GM18868 (cell line): ENCODE measurements at regions not wholly inside any gene's neighbourhood (a gene's known extent, or its start where the extent isn't known, plus 50 kb on each side); places are given as distances from the start of the nearest gene placed in this dataset.
"Not testable (repeated sequence)": the region's sequence is repeated elsewhere in the genome, so short reads cannot be mapped to it uniquely, and the experiment has no call there.

ENCODE experiments used
- ATAC-seq: cut with Tn5 transposase; IDR thresholded peaks from one replicate; pipeline ENCODE4 v1.9.1; 2021; ENCODE audit warnings: mild to moderate bottlenecking, moderate library complexity; ENCODE audit not compliant: unreplicated experiment

DNA sequence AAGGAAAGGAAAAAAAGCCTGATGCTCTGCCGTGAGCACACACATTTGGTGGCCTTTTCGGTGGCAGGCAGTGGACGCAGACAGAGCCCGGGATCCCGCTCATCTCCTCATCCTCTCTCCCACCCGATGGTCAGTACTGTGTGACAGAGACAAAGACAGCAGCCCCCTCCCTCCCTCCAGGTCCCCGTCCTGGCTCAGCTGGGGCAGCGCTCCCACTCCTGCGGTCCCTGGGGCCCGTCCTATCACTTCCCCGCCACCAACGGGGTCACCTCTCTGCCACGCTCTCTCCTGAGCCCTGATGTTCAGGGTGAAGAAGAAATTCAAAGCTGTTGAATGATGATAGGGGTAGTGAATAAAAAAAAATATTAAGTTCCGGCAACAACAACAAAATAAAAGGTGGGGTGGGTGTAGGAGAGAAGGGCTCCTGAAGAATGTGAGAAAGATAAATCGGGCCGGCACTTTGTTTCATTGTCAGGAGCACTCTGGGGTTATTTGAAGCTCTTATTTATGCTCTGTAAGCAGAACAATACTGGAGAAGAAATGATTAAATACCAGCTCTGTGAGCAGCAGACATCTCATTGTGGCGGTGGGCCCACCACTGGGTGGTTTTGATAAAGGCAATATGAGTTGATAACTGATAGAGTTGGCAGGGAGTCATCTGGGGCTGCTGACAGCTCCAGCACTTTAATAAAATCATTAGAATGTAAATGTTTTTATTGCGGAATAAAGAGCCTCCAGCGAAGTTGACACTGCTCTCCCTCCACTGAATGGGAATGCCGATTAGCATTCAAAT lies 417.7 kb downstream of the IRX1 start:
- no peak for ATAC-seq

DNA sequence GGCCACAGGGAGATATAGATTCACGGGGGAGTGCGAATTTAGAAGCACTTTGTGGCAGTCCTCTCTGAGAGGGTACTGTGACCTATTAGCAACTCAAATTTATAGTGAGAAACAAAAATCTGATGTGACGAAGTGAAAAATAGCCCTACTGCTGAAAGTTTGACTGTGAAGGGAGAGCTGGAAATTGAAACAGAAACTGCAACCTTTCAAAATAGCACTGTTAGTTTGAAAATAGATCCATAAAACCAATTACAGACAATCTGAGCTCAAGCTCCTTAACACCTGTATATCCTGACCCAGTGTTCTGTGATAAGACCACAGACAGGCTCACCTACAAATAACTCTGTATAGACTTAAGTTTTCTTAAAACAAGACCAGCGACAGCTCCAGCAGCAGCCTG lies 420.1 kb downstream of the IRX1 start:
- no peak for ATAC-seq

DNA sequence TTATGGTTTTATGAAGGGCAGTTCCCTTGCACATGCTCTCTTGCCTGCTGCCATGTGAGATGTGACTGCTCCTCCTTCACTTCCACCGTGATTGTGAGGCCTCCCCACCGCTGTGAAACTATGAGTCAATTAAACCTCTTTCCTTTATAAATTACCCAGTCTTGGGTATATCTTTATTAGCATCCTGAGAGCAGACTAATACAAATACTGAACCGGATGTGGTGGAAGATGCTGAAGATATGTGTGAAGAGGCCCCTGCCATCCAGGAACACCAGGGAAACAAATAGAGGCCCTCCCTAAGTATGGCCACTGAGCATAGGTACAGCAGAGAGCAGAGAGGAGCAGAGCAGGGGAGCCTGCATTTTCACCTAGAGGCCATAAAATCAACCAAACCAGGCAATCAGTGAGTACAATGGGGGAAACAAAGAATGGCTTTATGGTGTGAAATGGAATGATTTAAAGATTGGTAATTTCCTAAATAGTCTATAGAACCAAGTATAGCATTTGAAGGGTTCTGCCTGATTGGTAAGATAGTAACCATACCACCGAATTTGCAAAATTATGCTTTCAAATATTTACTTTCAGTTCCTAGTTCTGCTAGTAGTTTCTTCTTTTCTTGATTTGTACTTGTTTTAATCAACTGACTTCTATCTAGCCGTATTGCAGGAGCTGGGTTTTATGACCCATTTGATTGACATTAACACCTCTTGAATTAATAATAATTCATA lies 421.6 kb downstream of the IRX1 start:
- ATAC-seq: no peak

DNA sequence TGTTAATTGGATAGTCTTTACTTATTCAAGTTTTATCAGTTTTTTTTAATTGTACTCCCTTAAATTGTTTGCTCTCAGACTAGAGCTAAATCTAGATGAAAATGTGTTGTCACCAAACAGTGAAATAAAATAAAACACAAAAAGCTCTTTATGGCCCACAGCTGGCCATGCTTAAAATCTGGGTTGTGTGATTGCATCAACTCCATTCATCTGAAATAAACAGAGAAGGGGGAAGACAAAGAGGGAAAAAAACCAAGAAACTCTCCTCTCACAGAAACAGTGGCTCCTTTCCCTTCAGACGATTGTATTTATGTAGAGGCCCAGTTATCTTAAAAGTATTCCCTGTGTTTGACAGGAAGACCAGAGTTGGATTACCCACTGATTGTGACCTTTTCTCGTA lies 422.4 kb downstream of the IRX1 start:
- no peak for ATAC-seq

DNA sequence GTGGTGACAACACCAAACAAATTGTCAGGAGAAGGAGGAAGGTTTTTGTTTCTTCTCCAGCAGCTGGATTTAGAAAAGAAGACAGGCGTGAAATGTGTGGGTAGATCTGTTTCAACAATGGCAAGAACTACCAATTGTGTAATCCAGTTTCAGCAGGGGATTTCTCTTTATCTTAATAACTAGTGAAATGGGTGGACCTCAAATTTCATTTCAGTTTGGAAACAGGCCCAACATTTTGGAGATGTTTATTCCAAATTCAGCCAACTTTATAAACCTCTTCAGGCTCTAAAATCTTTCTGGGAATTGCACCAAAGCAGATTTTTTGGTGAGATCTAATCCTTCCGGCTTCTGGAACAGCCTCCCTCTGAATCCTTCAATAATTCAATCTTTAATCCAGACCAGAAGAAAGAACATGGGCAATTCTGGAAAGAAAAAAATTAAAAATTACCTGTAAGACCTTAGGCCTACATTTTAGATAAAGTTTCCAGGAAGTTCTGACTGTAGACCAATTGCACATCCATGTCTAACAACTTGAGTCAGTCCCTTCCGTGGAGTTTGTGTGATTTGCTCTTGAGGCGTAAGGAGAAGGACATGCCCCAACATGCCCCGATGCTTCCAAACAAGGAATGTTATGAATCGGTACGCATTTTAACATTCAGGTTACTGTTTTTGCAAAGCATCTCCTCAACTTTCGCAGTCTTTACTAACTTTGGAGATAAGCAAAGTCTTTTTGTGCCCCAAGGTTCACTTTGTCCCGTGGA lies 423.6 kb downstream of the IRX1 start:
- ATAC-seq: no peak

DNA sequence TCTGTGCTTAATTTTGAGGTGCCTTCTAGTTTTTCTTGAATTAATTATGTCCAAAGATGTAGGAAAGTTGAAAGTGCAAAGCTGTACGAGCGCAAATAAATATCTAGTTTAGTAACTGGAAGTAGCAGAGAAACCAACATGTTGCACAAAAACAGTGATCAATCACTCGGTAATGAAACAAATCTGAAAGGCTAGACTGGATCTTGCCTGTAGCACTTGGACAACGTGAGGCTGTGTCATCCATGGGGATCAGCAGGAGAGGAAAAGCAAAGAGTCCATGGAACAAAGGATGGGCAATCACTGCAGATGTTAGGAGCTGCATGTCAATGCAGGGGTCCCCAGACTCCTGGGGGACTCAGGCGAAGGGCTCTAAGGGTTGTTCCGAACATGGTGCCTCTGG lies 424.2 kb downstream of the IRX1 start:
- no peak for ATAC-seq

DNA sequence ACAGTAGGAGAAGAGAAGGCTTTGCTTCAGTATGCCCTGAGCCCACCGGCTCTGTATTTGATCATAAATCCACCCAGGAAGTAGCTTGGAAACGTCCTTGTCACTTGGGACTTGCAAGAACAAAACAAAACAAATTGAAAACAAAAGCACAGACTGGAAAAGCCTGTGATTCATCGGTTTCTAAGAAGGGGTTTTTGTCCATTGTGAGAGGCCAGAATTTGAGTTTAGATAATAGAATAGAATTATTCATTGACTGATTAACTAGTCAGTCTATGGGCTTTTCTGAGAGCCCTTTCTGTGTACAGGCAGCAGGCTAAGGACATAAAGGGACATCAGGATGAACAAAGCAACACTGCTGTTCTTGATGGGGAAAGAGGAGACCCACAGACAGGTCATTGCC lies 424.8 kb downstream of the IRX1 start:
- no peak for ATAC-seq

DNA sequence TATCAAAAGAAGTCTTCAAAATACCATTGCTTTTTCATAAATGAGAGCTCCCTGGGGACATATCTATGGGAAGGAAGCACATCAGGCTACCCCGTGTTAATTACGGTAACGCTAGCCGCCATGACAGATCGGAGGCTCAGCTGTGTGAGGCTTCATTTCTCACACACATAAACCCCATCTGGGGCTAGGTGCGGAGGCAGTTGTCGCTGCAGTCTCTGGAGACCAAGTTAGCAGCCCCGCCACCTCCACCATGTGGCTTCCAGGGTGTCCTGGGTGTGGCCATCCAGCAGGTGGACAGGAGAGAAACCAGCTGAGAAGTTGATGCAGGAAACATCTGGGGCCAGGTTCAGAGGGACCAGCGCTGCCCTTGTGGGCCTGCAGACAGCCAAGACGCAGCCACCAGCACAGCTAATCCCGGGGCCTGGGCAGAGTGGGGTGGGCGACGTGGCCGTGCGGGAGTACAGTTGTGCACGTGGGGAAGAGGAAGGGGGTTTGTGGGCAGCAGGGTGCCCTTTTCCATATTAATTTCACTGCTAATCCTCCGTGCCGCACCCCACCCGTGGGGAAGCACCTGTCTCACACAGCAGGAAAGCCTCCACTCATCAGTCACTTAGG lies 426.5 kb downstream of the IRX1 start:
- no peak for ATAC-seq

DNA sequence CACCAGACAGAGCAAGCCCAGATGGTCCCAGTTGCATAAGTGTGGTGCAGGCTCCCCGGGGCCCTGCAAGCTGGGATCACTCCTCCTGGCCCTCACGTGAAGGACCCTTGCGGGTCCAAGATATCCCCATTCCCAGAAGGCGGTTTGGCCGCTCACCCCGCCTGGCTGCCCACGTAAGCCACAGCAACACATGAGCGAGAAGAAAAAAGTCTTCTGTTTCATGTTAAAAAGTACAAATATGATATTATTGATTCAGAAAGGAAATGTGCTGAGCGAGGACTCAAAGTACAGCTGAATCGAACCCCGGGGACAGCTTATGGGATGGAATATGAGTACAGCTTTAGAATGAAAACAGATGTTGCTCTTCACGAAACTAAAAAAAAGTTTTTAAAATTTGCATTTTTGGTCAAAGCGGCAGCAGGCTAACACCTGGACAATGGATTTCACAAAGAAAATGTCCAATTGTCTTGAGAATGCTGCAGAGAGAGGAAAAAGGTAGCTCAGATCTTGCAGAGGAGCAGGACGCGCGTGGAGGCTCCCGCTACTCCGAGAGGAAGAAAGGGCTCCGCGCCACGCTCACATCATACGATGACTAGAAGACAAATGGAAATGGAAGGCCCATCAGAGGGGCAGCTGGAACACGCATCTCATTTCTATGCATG lies 427.6 kb downstream of the IRX1 start:
- ATAC-seq: no peak

DNA sequence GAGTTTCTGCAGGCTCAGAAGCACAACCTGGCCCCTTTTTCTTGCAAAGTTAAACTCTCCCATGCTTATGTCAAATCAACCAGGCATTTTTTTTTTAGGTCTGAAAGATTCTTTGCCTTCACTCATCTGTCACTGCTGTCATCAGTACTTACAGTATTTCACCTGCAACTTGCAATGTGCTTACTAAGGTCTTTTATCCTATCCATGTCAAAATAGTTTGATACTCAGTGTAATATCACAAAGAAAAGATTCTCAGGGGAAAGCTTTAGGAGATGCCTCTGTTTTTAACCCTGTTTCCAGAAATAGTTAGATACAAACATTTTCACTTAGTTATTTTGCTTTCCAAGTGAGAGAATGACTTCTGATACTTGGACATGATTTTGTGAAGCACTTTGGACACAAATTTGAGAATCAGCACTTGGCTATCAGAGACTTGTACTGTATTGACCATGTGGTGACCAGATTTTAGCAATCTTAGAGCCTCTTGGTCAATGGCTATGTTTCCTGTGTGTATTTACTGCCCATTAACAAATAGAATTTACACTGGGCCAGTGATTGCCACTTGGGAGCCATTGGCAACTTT lies 428.2 kb downstream of the IRX1 start:
- ATAC-seq: no peak

DNA sequence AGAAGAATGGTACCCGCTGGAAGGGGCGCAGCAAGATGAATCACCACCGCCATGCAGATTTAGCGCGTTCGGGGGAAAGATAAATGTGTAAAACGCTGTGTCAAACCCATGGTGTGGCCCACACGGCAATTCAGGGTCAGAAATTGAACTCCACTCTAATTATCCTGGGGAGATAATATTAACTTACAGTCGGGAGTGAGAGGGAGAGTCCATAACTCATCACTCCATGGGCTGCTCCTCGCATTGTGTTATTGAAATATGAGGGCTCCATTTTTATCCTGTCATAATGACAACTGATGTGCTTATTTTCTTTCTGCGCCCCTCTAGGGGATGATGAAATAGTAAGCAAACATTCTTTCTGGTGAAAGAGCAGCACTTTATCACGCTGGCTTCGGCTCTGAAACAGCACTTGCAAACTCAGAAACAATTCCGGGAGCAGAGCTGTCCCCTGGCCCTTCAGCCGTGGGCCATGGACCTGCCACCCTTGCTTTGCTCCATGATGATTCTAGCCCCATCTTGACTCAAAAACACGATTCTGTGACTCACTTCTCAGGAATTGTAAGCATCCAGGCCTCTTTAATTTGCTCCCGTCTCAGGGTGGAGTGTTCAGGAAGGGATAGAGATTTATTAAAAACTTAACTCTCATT lies 431.6 kb downstream of the IRX1 start:
- ATAC-seq: no peak

DNA sequence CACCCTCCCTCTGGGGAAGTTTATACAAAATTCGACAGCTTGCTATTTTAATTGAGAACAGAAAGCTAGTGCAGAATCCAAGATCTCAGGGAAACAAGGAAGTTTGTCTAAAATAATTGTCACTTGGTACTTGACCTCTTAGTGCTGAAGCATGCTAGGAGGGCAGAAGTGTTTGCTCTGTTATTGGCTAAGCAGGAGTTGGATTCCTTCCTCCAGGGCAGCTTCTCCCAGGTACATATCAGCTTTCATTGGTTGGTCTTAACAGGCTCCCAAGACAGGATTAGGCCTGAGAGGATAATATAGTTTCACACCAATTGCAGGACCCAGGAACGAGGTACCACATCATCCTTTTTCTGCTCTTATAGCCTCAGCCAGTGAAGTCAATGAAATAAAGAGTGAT lies 432.8 kb downstream of the IRX1 start:
- no peak for ATAC-seq

DNA sequence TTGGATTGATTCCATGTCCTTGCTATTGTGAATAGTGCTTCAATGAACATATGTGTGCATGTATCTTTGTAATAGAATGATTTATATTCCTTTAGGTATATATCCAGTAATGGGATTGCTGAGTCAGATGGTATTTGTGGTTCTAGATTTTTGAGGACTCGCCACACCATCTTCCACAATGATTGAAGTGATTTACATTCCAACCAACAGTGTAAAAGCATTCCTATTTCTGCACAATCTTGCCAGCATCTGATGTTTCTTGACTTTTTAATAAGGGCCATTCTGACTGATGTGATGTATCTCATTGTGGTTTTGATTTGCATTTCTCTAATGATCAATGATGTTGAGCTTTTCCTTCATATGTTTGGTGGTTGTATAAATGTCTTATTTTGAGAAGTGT lies 437.9 kb downstream of the IRX1 start:
- ATAC-seq: not testable (repeated sequence)

DNA sequence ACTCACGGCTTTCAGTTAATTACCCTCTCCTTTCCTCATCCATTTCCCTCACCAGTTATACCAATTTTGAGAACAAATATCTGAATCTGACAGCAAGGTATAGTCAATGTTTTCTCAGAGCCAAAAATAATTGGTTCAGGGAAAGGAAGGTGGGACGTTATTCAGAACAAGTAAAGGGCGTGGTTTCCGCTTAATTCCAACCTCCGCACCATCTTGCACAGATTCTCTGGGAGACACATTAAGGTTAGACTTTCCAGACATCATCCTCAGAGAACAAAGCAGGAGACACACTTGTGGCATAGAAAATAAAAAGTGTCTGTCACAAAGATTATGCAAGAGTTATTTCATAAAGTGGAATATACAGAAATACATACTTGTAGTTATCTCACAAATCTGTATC lies 441.2 kb downstream of the IRX1 start:
- ATAC-seq: no peak

DNA sequence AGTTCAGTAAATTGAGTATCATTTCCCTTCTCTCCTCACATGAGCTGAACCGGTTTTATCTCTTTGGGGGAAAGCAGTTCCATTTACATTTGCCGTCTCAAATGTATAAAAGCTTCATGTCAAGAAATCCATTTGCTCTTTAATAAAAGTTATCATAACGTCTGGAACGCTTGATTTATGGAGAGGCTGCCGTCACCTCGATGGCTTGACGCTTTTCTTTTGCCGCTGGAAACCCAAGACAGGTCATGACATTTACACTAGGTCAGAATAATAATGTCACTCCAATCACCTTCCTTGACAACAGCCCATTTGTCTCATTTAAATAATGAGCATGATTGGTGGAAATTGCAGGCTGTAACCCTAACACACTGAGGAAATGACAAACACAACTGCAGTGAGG lies 443.4 kb downstream of the IRX1 start:
- ATAC-seq: no peak

DNA sequence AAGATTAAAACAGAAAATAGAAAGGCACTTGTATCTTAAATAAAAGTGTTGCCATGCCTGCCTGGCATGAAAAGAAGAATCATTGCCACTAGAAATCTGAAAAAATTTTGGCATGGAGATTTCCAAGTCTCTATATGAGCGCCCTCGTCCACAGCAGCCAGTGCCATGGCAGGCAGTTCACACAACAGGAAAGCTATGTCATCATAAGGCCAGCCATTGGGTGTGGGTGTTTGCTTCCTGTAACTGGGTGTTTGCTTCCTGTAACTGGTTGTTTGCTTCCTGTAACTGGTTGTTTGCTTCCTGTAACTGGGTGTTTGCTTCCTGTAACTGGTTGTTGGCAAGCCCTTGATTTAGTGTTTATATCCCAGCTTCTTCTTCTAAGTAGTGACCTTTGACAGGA lies 446.7 kb downstream of the IRX1 start:
- no peak for ATAC-seq

DNA sequence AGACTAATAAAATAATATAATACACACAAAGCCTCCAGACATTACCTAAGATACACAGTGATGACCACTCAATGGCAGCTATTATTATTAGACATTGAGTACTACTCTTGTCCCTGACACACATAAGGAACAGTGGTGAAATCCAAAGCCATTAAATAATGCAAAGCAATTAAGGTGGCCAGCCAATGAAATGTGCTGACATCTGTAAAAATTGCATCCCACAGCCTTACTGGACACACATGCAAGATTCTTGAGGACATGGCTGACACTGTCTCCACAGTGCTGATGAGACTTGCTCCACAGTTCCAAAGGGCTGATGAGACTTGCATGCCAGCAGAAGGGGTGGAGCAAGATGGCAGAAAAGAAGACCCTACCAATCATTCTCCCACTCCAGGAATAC lies 447.5 kb downstream of the IRX1 start:
- ATAC-seq: no peak

DNA sequence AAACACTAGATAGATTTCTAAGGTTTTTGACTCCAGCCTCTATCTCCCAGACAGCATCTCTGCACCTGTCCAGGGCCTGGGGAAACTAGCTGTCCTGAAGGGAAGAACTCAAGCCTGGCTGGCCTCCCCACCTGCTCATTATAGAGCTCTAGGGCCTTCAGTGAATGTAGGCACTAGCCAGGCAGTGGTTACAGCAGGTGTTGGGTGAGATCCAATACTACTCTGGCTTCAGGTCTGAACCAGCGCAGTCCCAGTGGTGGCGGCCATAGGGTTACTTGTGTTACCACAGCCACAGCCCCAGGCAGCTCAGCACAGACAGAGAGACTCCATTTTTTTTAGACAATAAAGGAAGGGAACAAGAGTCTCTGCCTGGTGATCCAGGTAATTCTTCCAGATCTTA lies 449.2 kb downstream of the IRX1 start:
- ATAC-seq: no peak

DNA sequence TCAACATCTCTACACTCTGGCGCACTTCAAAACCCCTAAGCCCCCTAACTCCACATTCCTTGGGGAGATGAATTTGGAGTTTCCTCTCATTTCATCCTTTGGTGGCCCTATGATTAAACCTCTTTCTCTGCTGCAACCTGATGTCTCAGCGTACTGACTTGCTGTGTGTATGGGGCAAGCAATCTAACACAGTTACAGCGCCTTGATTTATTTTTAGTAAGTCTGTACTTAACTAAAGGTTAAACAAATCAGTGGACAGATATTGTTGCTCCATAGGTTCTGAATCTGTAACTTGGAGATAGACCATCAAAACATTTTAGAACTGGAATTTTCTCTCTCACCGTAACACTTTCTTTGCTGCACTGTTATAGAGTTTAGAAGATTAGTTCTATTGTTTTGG lies 452.8 kb downstream of the IRX1 start:
- ATAC-seq: no peak

DNA sequence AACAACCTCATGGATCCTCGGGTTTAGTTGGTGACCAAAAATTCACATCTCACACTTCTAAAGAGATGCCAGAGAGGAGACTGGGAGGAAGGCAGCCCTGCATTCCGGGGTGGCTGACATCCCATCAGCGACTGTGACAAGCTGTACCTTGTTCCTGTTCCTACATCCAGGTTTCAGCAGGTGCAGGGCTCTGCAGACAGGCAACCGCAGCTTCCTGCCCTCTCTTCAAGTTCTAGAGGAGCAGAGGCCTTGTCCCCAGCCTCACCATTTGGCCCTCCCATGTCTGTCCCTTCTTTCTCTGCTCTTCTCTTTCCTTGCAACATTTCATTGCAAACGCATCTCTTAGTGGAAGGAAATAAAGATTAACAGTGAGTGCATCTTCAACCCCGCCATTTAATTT lies 454.6 kb downstream of the IRX1 start:
- no peak for ATAC-seq
